ENCODE measurements at regions not wholly inside any gene's neighbourhood (a gene's known extent, or its start where the extent isn't known, plus 50 kb on each side); places are given as distances from the start of the nearest gene placed in this dataset.

GRCh38 chr7:83882551-83882950 is 233.6 kb upstream of the SEMA3E start:
- H3K4me3 ChIP-seq (ENCODE audit: low read depth, low read length) = no peak overlapping the region
- no peak for DNase-seq (ENCODE audit: low read depth)
- no peak for TF ChIP-seq CTCF (IDR thresholded peaks at IDR 0.05; ENCODE audit: control insufficient read depth, extremely low read depth, insufficient read depth)

GRCh38 chr7:83879063-83879462 is 230.1 kb upstream of the SEMA3E start:
- DNase-seq (ENCODE audit: low read depth) = no peak
- H3K4me3 ChIP-seq (ENCODE audit: low read depth, low read length) = no peak overlapping the region
- TF ChIP-seq CTCF (IDR thresholded peaks at IDR 0.05; ENCODE audit: control insufficient read depth, extremely low read depth, insufficient read depth) = no peak

- TF ChIP-seq CTCF (IDR thresholded peaks at IDR 0.05; ENCODE audit: control insufficient read depth, extremely low read depth, insufficient read depth) = no peak
- H3K4me3 ChIP-seq (ENCODE audit: low read depth, low read length) = no peak overlapping the region
- DNase-seq (ENCODE audit: low read depth) = no peak
Measured at GRCh38 chr7:83878614-83879013, 229.7 kb upstream of the SEMA3E start.

- H3K4me3 ChIP-seq (ENCODE audit: low read depth, low read length) = no peak overlapping the region
- no peak for DNase-seq (ENCODE audit: low read depth)
- TF ChIP-seq CTCF (IDR thresholded peaks at IDR 0.05; ENCODE audit: control insufficient read depth, extremely low read depth, insufficient read depth) = no peak
Measured at GRCh38 chr7:83876593-83876992, 227.7 kb upstream of the SEMA3E start.

- no peak for TF ChIP-seq CTCF (IDR thresholded peaks at IDR 0.05; ENCODE audit: control insufficient read depth, extremely low read depth, insufficient read depth)
Measured at GRCh38 chr7:83873459-83873858, 224.5 kb upstream of the SEMA3E start.

GRCh38 chr7:83872501-83872900 is 223.6 kb upstream of the SEMA3E start:
- TF ChIP-seq CTCF (IDR thresholded peaks at IDR 0.05; ENCODE audit: control insufficient read depth, extremely low read depth, insufficient read depth) = no peak
- H3K4me3 ChIP-seq (ENCODE audit: low read depth, low read length) = no peak overlapping the region
- DNase-seq (ENCODE audit: low read depth) = no peak

More at GRCh38 chr7:83873459-83873858, 224.5 kb upstream of the SEMA3E start:
- no peak for DNase-seq (ENCODE audit: low read depth)
- no peak overlapping the region for H3K4me3 ChIP-seq (ENCODE audit: low read depth, low read length)

GRCh38 chr7:83870515-83870914 is 221.6 kb upstream of the SEMA3E start:
- TF ChIP-seq CTCF (IDR thresholded peaks at IDR 0.05; ENCODE audit: control insufficient read depth, extremely low read depth, insufficient read depth) = no peak
- H3K4me3 ChIP-seq (ENCODE audit: low read depth, low read length) = no peak overlapping the region
- DNase-seq (ENCODE audit: low read depth) = no peak

Data from LNCaP clone FGC (cell line).